ENCODE measurements at regions not wholly inside any gene's neighbourhood (a gene's known extent, or its start where the extent isn't known, plus 50 kb on each side); places are given as distances from the start of the nearest gene placed in this dataset.

GRCh38 chr3:10581716-10582115, 76.3 kb upstream of the ATP2B2 start:
- no peak overlapping the region for H3K4me3 ChIP-seq
- CTCF ChIA-PET, result no interaction called here
- DNase-seq (ENCODE audit: low read depth in 1 of 2, low spot score in 1 of 2), result no peak
- H3K9me3 ChIP-seq, result no peaks in the 10 kb centered on the region
- no peak for FAIRE-seq
- no peak for TF ChIP-seq RAD21 (conservative IDR thresholded peaks at IDR 0.05 in 1 of 2, IDR thresholded peaks at IDR 0.05 in 1 of 2)
- no peak for TF ChIP-seq CHD2 (IDR thresholded peaks at IDR 0.05; ENCODE audit: low read length, partially characterized antibody)
- 32% methylated on average over 8 of the region's 8 CpGs for WGBS (ENCODE audit: missing lambda C conversion rate)
- no peak for ATAC-seq
- H3K27ac ChIP-seq, result no peak overlapping the region
- POLR2A ChIA-PET, result no interaction called here
- H3K4me2 ChIP-seq, result no peak overlapping the region
- no peaks in the 10 kb centered on the region for H3K4me1 ChIP-seq

DNA sequence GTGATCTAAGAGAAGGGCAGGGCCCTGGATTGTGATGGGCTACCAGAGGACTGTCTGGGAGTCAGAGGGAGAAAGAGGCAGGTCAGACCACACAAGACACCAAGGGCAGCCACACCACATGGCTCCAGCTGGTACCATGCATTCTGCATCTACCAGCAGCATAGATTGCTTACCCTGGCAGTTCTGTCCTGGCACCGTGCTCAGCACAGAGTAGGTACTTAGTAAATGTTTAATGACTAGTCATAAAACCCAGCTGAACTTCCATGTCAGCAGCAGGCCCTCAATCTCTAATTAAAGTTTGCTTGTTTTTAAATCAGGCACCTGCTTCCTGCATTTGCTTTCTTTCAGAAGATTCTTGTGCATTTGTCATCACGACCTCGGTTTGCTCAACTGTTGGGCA, 77.3 kb upstream of the ATP2B2 start:
- no peak for FAIRE-seq
- Histone ChIP-seq H3K4me2 (no peak overlapping the region), H3K4me3 (no peak overlapping the region), H3K9me3 (no peaks in the 10 kb centered on the region), H3K4me1 (no peaks in the 10 kb centered on the region), H3K27ac (no peak overlapping the region)
- CTCF ChIA-PET, result interaction anchor here (2.6 kb wide), 1 partner anchor 16 kb away, joined by 5 read pairs; no protein-coding TSS in a partner anchor
- WGBS (ENCODE audit: missing lambda C conversion rate), result 2% methylated on average over 3 of the region's 3 CpGs
- POLR2A ChIA-PET, result no interaction called here
- 0 out of 6 replicates have a peak, but pooled peaks of 1 of the 2 experiments have one; percentile 36 for ATAC-seq
- no peak for DNase-seq (ENCODE audit: low read depth in 1 of 2, low spot score in 1 of 2)
- TF ChIP-seq, protein P1, sequence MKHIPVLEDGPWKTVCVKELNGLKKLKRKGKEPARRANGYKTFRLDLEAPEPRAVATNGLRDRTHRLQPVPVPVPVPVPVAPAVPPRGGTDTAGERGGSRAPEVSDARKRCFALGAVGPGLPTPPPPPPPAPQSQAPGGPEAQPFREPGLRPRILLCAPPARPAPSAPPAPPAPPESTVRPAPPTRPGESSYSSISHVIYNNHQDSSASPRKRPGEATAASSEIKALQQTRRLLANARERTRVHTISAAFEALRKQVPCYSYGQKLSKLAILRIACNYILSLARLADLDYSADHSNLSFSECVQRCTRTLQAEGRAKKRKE (CRISPR knock-in tag; IDR thresholded peaks at IDR 0.05; ENCODE audit: low read depth), result no peak
- TF ChIP-seq CHD4 (IDR thresholded peaks at IDR 0.05; ENCODE audit: borderline replicate concordance) (no peak), MAZ (IDR thresholded peaks at IDR 0.05; ENCODE audit: borderline replicate concordance, low read depth, low read length) (no peak), ZC3H11A (IDR thresholded peaks at IDR 0.05) (no peak), MYC (IDR thresholded peaks at IDR 0.05; ENCODE audit: borderline replicate concordance, low read length) (no peak), BHLHE40 (IDR thresholded peaks at IDR 0.05; ENCODE audit: low read depth, low read length) (no peak), ELK1 (IDR thresholded peaks at IDR 0.05; ENCODE audit: low read depth, low read length) (no peak), EHF (CRISPR knock-in tag; IDR thresholded peaks at IDR 0.05) (no peak), HOXB13 (CRISPR knock-in tag; IDR thresholded peaks at IDR 0.05; ENCODE audit: low read depth) (no peak), POLR2AphosphoS2 (conservative IDR thresholded peaks at IDR 0.05; ENCODE audit: low read length) (no peak), NPAS2 (CRISPR knock-in tag; IDR thresholded peaks at IDR 0.05; ENCODE audit: borderline replicate concordance) (no peak), REST (IDR thresholded peaks at IDR 0.05) (no peak), RNF2 (IDR thresholded peaks at IDR 0.05; ENCODE audit: borderline replicate concordance, low read depth) (no peak), PBX3 (IDR thresholded peaks at IDR 0.05) (no peak), JUN (IDR thresholded peaks at IDR 0.05) (no peak)
- TF ChIP-seq, protein P2, sequence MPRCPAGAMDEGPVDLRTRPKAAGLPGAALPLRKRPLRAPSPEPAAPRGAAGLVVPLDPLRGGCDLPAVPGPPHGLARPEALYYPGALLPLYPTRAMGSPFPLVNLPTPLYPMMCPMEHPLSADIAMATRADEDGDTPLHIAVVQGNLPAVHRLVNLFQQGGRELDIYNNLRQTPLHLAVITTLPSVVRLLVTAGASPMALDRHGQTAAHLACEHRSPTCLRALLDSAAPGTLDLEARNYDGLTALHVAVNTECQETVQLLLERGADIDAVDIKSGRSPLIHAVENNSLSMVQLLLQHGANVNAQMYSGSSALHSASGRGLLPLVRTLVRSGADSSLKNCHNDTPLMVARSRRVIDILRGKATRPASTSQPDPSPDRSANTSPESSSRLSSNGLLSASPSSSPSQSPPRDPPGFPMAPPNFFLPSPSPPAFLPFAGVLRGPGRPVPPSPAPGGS (IDR thresholded peaks at IDR 0.05), result no peak
- TF ChIP-seq, protein P3, sequence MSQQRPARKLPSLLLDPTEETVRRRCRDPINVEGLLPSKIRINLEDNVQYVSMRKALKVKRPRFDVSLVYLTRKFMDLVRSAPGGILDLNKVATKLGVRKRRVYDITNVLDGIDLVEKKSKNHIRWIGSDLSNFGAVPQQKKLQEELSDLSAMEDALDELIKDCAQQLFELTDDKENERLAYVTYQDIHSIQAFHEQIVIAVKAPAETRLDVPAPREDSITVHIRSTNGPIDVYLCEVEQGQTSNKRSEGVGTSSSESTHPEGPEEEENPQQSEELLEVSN (IDR thresholded peaks at IDR 0.05; ENCODE audit: borderline replicate concordance, low read depth), result no peak
